ENCODE measurements at regions not wholly inside any gene's neighbourhood (a gene's known extent, or its start where the extent isn't known, plus 50 kb on each side); places are given as distances from the start of the nearest gene placed in this dataset.

DNA sequence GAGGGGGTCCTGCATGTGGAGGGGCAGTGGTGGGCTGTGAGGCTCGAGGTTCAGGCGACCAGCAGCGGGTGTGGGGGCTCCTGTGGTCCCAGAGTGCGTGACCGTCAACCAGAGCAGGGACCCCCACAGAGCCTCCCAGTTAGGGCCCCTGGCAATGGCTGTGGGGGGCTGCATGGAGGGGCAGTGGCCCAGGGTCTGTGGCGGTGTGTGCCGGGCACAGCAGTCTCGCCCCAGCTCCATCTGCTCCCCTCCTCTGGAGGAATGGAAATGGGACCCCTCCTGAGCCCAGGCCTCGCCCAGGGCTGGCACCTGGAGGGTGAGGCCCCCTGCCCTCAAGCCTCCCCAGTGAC lies 210.8 kb upstream of the C14orf180 start:
- TF ChIP-seq TAF1 (IDR thresholded peaks at IDR 0.05; ENCODE audit: borderline replicate concordance, insufficient read depth, low read length) = no peak
- TF ChIP-seq POLR2AphosphoS5 (IDR thresholded peaks at IDR 0.05; ENCODE audit: low read depth, low read length) = no peak
- TF ChIP-seq SIN3A (IDR thresholded peaks at IDR 0.05; ENCODE audit: borderline replicate concordance, insufficient read depth, low read length) = no peak
- no peak for TF ChIP-seq FOXP2 (optimal IDR thresholded peaks at IDR 0.05; ENCODE audit: borderline replicate concordance, extremely low read depth, extremely low read length, insufficient read depth)
- TF ChIP-seq, protein P1, sequence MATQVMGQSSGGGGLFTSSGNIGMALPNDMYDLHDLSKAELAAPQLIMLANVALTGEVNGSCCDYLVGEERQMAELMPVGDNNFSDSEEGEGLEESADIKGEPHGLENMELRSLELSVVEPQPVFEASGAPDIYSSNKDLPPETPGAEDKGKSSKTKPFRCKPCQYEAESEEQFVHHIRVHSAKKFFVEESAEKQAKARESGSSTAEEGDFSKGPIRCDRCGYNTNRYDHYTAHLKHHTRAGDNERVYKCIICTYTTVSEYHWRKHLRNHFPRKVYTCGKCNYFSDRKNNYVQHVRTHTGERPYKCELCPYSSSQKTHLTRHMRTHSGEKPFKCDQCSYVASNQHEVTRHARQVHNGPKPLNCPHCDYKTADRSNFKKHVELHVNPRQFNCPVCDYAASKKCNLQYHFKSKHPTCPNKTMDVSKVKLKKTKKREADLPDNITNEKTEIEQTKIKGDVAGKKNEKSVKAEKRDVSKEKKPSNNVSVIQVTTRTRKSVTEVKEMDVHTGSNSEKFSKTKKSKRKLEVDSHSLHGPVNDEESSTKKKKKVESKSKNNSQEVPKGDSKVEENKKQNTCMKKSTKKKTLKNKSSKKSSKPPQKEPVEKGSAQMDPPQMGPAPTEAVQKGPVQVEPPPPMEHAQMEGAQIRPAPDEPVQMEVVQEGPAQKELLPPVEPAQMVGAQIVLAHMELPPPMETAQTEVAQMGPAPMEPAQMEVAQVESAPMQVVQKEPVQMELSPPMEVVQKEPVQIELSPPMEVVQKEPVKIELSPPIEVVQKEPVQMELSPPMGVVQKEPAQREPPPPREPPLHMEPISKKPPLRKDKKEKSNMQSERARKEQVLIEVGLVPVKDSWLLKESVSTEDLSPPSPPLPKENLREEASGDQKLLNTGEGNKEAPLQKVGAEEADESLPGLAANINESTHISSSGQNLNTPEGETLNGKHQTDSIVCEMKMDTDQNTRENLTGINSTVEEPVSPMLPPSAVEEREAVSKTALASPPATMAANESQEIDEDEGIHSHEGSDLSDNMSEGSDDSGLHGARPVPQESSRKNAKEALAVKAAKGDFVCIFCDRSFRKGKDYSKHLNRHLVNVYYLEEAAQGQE (IDR thresholded peaks at IDR 0.05; ENCODE audit: insufficient read depth in 1 of 2, low read depth in 2 of 2, low read length in 2 of 2) = no peak
